Activated B cell treated with CpG ODN at 0.5 μM for 24 hours (primary cell): ENCODE measurements at regions not wholly inside any gene's neighbourhood (a gene's known extent, or its start where the extent isn't known, plus 50 kb on each side); places are given as distances from the start of the nearest gene placed in this dataset.
"Not testable (repeated sequence)": the region's sequence is repeated elsewhere in the genome, so short reads cannot be mapped to it uniquely, and the experiment has no call there.

ENCODE experiments used
- ATAC-seq: fragments of 200-7000 bp; cut with Tn5 transposase; one replicate; pipeline ENCODE4 v1.10.0; 2021; ENCODE audit warnings: low read depth, mild to moderate bottlenecking, moderate library complexity
- CTCF ChIA-PET: fragments of 350-600 bp; sonication (Branson Sonifier 250); formaldehyde crosslinking; loops from one replicate; lab custom pipeline; 2021; ENCODE audit warnings: antibody characterized with exemption; lab: Charles Lee
- POLR2A ChIA-PET: fragments of 350-600 bp; sonication (Branson Sonifier 250); formaldehyde crosslinking; loops from one replicate; lab custom pipeline; 2021; ENCODE audit warnings: antibody characterized with exemption; lab: Charles Lee
- DNase-seq: peaks from one replicate; pipeline ENCODE4 v3.0.0; 2022
- H3K27ac Mint-ChIP-seq: one replicate; pipeline ENCODE4 v1.8.0; 2020; ENCODE audit warnings: mixed read lengths
- H3K27me3 Mint-ChIP-seq: one replicate; pipeline ENCODE4 v1.8.0; 2021; ENCODE audit warnings: mixed read lengths
- H3K36me3 Mint-ChIP-seq: one replicate; pipeline ENCODE4 v1.8.0; 2021; ENCODE audit warnings: low read depth, mixed read lengths
- H3K4me1 Mint-ChIP-seq: one replicate; pipeline ENCODE4 v1.8.0; 2021; ENCODE audit warnings: mixed read lengths
- H3K4me3 Mint-ChIP-seq: one replicate; pipeline ENCODE4 v1.8.0; 2020; ENCODE audit warnings: mild to moderate bottlenecking, mixed read lengths
- H3K9me3 Mint-ChIP-seq: one replicate; pipeline ENCODE4 v1.8.0; 2020; ENCODE audit warnings: mixed read lengths
- intact Hi-C: fragments of 100-400 bp; cut with micrococcal nuclease; formaldehyde crosslinking; loops from one replicate; pipeline ENCODE4 v1.15.1; 2024
- TF ChIP-seq, protein P1 (sequence below): fragments of 200-600 bp; IDR thresholded peaks from one replicate; pipeline ENCODE4 v1.8.0; 2022; ENCODE audit warnings: antibody characterized with exemption, mild to moderate bottlenecking

DNA sequence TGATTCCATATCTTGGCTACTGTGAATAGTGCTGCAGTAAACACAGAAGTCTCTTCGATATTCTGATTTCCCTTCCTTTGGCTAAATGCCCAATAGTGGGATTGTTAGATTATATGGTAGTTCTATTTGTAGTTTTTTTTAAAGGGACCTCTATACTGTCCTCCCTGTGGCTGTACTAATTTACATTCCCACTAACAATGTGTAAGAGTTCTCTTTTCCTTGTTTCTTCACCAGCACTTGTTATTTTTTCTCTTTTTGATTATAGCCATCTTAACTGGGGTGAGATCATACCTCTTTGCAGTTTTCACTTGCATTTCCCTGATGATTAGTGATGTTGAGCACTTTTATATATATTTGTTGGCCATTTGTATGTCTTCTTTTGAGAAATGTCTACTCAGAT lies 102.0 kb downstream of the CARTPT start:
- H3K4me3 Mint-ChIP-seq, result no peak overlapping the region
- ChIA-PET CTCF (no interaction called here), POLR2A (no interaction called here)
- peaks cover 26% of the 10 kb centered on the region for H3K9me3 Mint-ChIP-seq
- no peak for DNase-seq
- no peaks in the 10 kb centered on the region for H3K36me3 Mint-ChIP-seq
- no peak for ATAC-seq
- intact Hi-C loops, result no loop called here
- TF ChIP-seq, protein P1, sequence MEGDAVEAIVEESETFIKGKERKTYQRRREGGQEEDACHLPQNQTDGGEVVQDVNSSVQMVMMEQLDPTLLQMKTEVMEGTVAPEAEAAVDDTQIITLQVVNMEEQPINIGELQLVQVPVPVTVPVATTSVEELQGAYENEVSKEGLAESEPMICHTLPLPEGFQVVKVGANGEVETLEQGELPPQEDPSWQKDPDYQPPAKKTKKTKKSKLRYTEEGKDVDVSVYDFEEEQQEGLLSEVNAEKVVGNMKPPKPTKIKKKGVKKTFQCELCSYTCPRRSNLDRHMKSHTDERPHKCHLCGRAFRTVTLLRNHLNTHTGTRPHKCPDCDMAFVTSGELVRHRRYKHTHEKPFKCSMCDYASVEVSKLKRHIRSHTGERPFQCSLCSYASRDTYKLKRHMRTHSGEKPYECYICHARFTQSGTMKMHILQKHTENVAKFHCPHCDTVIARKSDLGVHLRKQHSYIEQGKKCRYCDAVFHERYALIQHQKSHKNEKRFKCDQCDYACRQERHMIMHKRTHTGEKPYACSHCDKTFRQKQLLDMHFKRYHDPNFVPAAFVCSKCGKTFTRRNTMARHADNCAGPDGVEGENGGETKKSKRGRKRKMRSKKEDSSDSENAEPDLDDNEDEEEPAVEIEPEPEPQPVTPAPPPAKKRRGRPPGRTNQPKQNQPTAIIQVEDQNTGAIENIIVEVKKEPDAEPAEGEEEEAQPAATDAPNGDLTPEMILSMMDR, result no peak
- H3K27ac Mint-ChIP-seq, result no peak overlapping the region
- no peaks in the 10 kb centered on the region for H3K4me1 Mint-ChIP-seq
- H3K27me3 Mint-ChIP-seq, result no peaks in the 10 kb centered on the region

DNA sequence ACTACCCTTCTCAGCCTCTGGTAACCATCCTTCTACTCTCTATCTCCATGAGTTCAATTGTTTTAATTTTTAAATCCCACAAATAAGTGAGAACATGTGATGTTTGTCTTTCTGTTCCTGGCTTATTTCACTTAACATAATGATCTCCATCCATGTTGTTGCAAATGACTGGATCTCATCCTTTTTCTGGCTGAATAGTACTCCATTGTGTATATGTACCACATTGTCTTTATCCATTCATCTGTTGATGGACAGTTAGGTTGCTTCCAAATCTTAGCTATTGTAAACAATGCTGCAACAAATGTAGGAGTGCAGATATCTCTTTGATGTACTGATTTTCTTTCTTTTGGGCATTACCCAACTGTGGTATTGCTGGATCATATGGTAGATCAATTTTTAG lies 103.0 kb downstream of the CARTPT start:
- ATAC-seq, POLR2A ChIA-PET, CTCF ChIA-PET, H3K27ac Mint-ChIP-seq, H3K4me1 Mint-ChIP-seq, H3K27me3 Mint-ChIP-seq, H3K4me3 Mint-ChIP-seq, DNase-seq, H3K36me3 Mint-ChIP-seq, intact Hi-C loops: not testable (repeated sequence)
- peaks cover 34% of the 10 kb centered on the region for H3K9me3 Mint-ChIP-seq

DNA sequence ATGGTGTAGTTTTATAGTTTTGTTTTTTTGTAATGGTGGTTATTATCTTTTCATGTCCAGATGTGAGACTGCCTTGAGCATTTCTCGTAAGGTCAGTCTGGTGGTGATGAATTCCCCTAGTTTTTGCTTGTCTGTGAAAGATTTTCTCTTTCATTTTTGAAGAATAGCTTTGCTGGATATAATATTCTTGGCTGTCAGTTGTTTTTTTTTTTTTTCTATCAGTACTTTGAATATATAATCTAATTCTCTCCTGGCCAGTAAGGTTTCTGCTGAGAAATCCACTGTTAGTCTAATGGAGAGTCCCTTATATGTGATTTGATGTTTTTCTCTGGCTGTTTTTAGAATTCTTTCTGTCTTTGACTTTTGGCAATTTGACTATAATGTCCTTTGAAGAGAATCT lies 106.9 kb downstream of the CARTPT start:
- Mint-ChIP-seq H3K27ac (no peak overlapping the region), H3K9me3 (peaks cover 33% of the 10 kb centered on the region), H3K36me3 (no peaks in the 10 kb centered on the region), H3K27me3 (no peaks in the 10 kb centered on the region), H3K4me1 (peaks cover 5% of the 10 kb centered on the region), H3K4me3 (no peak overlapping the region)
- ATAC-seq (no peak), DNase-seq (no peak)
- TF ChIP-seq, protein P1, result no peak
- intact Hi-C loops, result no loop called here
- ChIA-PET POLR2A (no interaction called here), CTCF (no interaction called here)

DNA sequence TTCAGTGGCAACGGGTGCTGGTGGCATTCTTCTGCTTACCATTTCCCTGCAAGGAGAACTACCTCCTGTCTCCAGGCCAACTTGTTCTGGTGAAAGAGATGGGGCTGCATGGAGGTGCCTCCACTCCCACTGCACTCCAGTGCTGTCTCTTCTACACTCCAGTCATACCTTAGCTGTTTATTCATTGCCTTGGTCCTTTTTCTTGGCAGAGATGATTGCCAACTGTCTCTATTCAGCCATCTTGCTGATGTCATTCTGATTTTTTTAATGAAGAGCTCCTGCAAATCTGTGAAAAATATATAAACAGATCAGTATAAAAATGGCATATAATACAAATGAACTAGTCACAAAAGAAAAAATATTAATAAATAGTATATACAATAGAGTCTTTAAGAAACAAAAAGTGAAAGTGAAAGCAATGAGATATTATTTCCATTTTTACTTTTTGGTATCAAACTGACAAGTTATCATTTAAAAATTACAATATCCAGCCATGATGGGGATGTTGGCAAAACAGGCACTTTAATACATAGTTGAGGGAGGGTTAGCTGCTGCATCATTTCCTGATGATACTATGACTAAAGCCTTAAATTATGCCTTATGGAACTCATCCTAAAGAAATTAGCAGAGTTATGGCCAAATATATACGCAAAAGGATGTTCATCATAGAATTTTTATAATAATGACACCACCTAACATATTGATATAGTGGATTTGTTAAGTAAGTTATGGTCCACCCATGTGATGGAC lies 109.4 kb downstream of the CARTPT start:
- intact Hi-C loops, result no loop called here
- TF ChIP-seq, protein P1, result no peak
- POLR2A ChIA-PET, result no interaction called here
- Mint-ChIP-seq H3K27ac (no peak overlapping the region), H3K4me1 (peaks cover 5% of the 10 kb centered on the region), H3K36me3 (no peaks in the 10 kb centered on the region), H3K9me3 (peaks cover 22% of the 10 kb centered on the region), H3K27me3 (no peaks in the 10 kb centered on the region), H3K4me3 (no peak overlapping the region)
- ATAC-seq (no peak), DNase-seq (no peak)
- CTCF ChIA-PET, result no interaction called here

DNA sequence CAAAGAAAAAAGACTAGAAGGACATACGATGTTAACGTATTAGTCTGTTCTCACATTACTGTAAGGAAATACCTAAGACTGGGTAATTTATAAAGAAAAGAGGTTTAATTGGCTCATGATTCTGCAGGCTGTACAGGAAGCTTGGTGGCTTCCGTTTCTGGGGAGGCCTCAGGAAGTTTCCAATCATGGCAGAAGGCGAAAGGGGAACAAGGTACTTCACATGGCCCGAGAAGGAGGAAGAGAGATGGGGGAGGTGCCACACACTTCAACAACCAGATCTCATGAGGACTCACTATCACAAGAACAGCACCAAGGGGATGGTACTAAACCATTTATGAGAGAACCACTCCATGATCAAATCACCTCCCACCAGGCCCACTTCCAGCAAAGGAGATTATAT lies 110.1 kb downstream of the CARTPT start:
- no peak for ATAC-seq
- Mint-ChIP-seq H3K9me3 (peaks cover 19% of the 10 kb centered on the region), H3K27me3 (no peaks in the 10 kb centered on the region), H3K4me3 (no peak overlapping the region), H3K36me3 (no peaks in the 10 kb centered on the region), H3K27ac (no peak overlapping the region), H3K4me1 (peaks cover 5% of the 10 kb centered on the region)
- intact Hi-C loops, result no loop called here
- TF ChIP-seq, protein P1, result no peak
- CTCF ChIA-PET, result no interaction called here
- POLR2A ChIA-PET, result no interaction called here
- DNase-seq, result no peak
